NCI-H460 (cell line): ENCODE measurements at regions not wholly inside any gene's neighbourhood (a gene's known extent, or its start where the extent isn't known, plus 50 kb on each side); places are given as distances from the start of the nearest gene placed in this dataset.
A peak's percentile ranks its signal among the peaks of the same experiment; 100 is the strongest.
"Not testable (repeated sequence)": the region's sequence is repeated elsewhere in the genome, so short reads cannot be mapped to it uniquely, and the experiment has no call there.

Source experiments
- DNase-seq: peaks from one replicate; pipeline ENCODE4 v3.0.0-alpha.2; 2016; ENCODE audit warnings: low read depth; ENCODE audit errors: extremely low read depth

DNA sequence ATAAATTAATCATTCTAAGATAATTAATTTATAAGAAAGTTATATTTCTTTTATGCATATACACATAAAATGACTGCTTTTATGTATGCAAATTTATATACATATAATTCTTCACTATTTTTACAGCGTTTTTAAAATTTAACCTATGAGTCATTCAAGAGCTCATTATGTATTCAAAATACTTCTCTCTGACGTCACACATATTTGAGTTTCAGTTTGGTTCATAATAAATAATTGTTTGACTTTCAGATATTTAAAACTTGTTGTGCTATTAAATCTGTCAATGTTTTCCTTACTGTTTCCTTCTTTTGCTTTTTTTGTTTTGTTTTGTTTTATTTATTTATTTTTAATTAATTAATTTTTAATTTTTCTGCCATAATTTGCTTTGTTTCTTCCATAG is 467.5 kb upstream of the ADGRB3 start:
- DNase-seq: no peak

DNA sequence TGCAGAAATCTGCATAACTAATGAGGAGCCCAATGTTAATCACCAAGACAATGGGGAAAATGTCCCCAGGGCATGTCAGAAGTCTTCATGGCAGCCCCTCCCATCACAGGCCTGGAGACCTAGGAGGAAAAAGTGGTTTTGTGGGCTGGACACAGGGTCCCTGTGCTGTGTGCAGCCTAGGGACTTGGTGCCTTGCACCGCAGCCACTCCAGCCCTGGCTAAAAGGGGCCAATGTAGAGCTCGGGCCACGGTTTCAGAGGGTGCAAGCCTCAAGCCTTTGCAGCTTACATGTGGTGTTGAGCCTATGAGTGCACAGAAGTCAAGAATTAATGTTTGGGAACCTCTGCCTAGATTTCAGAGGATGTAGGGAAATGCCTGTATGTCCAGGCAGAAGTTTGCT is 474.3 kb upstream of the ADGRB3 start:
- DNase-seq: not testable (repeated sequence)

DNA sequence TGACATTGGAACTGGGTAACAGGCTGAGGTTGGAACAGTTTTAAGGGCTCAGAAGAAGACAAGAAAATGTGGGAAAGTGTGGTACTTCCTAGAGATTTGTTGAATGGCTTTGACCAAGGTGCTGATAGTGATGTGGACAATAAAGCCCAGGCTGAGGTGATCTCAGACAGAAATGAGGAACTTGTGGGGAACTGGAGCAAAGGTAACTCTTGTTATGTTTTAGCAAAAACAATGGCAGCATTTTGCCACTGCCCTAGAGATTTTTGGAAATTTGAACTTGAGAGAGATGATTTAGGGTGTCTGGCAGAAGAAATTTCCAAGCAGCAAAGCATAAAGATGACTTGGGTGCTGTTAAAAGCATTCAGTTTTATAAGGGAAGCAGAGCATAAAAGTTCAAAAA is 474.7 kb upstream of the ADGRB3 start:
- DNase-seq: no peak

DNA sequence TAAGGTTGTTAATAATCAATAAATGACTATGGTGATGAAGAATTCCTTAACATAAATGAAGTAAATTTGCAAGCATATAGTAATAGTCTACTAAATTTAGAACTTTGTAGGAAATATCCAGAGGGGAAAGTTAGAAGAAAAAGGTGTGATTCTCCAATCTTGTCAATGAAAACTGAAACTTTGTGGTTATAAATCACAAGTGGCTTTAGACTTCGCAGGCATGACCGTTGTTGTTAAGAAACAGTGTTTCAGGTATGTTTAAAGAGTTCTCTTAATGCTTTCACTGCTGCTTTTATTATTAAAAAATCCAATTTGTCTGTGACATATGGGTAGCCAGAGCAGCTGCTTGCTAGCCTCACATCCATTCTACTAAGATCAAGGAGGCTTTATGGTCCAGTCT is 475.6 kb upstream of the ADGRB3 start:
- no peak for DNase-seq

DNA sequence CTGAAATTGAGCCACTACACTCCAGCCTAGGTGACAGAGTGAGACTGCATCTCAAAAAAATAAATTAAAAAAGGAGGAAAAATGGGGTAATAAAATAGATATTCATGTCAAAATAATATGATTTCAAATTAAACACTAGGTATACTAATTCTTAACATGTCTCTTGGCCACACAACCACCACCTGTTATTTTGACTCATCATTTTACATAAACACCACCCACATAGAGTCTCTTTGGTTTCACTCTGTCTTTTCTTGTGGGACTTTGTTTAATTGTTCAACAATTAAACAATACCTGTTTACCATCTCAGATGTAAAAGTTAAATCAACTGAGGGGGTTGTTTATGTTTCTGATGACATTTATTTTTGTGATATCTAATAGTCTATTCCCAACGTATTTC is 476.8 kb upstream of the ADGRB3 start:
- DNase-seq: no peak

DNA sequence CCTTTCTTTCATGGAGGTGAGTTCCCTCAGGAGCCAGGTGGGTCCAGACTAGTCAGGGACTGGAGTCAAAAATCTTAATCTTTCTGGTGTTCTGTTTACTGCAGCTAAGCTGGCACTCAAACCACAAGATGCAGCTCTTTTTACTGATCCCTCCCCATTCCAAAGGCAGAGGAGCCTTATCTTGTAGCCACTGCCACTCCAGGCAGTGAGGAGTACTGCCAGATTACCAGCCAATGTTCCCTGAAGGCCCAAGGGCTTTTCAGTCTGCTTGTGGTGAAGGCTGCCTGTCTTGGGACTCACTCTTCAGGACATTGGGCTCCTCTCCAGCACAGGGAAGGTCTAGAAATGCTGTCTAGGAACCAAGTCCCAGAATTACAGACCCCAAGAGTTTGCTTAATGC is 490.4 kb upstream of the ADGRB3 start:
- no peak for DNase-seq

DNA sequence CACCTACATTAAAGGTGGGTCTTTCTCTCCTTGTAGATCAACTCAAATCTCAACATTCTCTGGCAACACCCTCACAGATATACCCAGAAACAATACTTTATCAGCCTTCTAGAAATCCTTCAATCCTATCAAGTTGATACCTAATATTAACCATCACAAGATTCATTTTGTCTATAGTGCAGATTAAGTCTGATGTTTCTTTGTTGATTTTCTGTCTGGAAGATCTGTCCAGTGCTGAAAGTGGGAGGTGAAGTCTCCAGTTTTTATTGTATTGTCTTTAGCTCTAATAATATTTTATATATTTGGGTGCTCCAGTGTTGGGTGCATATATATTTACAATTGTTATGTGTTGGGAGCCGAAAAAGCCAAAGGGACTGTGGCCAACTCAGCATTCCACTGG is 493.9 kb upstream of the ADGRB3 start:
- DNase-seq: no peak

DNA sequence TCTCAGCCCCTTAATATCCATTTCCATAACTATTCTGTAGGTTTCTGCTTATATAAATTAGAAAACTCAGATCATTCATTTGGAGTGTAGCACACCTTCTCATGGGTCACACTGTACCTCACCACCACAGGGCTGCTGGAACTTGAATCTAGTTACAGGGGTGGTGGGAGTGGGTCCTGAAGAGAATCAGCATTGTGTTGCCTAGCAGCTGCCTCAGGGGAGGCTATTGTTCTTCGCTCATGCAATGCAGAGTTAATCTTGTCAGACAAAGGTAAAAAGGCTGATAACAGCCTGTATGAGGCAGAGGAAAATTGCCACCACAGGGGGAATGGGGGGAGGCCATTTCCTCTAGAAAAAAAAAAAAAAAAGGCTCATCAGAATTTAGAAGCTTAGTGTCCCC is 496.0 kb upstream of the ADGRB3 start:
- no peak for DNase-seq

DNA sequence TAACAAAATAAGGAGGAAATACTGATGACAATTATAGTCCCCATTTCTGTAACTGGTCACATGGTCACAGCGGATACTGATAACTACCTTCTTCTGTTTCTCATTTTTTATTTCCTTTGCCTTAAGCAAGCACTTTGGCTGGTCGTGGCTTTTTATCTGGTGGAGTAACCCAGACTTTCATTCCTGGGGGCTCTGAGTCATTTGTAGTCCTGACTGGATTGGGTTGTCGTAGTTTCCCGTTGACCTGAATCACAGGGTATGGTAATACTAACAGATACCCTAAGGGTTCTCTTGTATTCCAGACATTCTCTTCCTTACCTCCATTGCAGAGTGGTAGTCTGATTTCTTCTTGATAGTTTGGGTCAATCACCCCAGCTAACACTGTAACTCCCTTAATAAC is 500.3 kb upstream of the ADGRB3 start:
- DNase-seq: no peak

DNA sequence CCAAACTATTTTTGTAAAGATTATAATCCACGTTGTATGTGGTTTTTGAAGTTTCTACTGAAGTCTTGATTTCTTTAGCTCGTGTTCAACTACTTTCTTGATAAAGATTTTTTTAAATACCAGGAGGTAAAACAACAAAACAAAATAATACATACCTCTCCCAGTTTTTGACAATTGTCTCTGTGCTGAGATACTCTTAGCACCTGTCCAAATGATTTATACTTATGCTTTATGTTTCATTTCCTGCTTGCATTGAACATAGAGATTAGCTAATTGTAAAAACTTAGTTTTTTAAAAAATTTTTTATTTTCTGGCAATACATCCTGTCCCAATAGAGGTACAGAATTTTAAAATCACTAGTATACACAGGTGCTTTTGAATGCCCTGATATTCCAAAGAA is 506.9 kb upstream of the ADGRB3 start:
- DNase-seq: no peak

DNA sequence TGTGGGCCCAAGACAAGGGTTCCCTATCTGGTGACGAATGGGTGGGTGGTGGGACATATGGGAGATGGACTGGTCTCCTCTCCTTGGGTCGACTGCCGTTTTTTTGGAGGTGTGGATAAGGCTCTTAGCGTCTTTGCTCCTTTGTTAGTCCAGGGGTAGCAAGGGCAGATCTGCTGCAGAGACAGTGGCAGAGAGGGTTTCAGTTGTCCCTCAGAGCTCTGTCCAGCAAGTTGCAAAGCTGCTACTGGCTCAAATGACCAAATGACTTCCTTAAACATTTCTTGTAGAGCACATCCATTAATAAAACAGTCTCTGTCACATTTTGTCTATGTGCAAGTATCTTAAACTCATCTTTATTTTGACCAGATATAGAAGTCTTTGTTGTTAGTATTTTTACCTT is 508.0 kb upstream of the ADGRB3 start:
- no peak for DNase-seq

DNA sequence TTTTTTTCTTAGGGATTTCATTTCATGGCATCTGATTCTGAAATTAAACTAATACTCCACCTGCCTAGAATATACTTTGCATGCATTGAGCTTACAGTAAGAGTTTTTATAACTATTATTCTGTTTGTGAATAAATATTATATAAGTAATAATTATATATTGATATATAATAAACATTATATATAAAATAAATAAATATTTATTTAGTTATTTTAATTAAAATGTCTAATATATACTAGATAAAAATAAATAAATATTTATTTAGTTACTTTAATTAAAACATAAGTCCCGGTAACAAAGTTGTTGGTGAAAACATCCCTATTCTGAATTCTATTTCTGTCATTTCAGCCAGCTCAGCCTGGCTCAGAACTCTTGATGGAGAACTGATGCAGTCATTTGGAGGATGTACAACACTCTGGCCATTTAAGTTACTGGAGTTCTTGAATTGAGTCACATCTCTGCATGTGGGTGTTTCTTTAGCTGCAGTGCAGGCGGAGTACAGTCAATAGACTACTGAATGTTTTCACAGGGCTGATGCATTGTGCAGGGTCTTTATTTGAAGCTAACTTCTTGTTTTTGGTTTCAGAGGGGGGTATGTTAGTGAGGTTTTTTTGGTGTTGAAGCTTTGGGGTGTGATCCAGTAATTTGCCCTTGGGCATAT is 508.9 kb upstream of the ADGRB3 start:
- DNase-seq: no peak

DNA sequence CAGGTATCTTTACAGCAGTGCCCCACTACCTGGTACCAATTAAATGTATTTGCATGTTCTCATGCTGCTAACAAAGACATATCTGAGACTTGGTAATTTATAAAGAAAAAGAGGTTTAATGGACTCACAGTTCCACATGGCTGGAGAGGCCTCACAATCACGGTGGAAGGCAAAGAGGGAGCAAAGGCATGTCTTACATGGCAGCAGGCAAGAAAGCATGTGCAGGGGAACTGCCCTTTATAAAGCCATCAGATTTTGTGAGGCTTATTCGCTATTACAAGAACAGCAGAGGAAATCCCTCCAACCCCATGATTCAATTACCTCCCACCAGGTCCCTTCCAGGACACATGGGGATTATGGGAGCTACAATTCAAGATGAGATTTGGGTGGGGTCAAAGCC is 512.1 kb upstream of the ADGRB3 start:
- DNase-seq: not testable (repeated sequence)

DNA sequence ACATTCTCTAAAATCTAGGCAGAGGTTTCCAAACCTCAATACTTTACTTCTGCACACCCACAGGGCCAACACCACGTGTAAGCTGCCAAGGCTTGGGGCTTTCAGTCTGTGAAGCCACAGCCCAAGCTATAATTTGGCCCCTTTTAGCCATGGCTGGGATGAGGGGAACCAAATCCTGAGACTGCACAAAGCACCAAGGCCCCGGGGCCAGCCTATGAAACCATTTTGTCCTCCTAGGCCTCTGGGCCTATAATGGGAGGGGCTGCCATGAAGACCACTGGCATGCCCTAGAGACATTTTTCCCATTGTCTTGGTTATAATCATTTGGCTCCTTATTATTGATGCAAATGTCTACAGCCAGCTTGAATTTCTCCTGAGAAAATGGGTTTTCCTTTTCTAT is 513.0 kb upstream of the ADGRB3 start:
- no peak for DNase-seq

DNA sequence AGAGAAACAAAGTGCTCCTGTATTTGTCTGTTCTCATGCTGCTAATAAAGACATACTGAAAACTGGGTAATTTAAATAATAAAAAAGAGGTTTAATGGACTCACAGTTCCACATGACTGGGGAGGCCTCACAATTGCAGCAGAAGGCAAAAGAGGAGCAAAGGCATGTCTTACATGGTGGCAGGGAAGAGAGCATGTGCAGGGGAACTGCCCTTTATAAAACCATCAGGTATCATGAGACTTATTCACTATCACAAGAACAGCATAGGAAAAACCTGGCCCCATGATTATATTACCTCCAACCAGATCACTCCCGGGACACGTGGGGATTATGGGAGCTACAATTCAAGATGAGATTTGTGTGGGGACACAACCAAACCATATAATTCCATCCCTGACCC is 514.1 kb upstream of the ADGRB3 start:
- DNase-seq: not testable (repeated sequence)

DNA sequence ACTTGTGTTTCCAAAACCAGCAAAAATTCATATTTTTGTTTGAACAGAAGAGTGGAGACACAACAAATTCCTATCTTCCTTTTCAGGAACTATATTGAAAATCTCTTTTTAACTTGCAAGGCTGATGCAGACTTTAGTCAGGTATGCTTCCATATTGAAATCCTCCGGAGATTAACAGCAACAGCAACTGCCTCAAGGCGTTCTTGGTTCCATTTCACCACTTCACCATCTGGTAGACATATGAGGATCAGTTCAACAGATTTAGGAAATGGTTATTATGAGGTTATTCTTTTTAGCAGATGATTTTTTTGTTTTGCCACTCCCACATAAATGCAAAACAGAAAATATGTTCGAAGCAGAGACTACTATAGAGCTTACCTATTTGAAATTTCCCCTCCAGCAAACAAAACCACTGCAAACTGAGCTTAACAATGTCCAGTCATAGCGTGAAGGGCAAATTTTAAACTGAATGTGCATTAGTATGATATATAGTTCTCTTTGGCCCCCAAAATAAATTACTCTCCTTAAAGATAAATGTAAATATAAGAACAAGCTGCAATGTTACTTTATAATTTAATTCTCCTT is 520.5 kb upstream of the ADGRB3 start:
- no peak for DNase-seq

DNA sequence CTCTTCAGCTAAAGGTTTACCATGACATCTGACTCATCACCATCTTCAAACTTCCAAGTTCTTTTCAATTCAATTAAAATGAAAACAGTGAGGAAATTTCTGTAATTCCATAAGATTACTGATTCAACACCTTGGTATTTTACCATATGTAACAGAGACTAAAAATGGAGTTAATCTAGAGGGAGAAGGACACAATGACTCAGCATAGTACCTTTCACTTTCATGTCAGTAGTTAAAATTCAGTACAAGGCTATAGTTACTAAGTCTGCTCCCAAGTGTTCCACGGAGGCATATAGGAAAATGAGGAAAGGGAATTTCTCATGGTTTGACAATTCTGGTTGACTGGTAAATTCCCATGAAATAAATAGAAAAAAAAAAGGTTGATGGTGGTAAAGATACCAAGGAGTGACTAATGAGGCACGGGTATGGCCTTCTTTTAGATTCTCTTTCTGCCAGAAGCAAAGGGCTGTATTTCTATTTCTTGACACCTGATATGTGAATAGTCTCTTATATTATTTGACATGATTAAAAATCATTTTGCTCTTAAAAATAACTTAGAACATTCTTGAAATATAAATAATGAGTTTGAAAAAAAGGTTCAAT is 526.7 kb upstream of the ADGRB3 start:
- peak; percentile 11 for DNase-seq

DNA sequence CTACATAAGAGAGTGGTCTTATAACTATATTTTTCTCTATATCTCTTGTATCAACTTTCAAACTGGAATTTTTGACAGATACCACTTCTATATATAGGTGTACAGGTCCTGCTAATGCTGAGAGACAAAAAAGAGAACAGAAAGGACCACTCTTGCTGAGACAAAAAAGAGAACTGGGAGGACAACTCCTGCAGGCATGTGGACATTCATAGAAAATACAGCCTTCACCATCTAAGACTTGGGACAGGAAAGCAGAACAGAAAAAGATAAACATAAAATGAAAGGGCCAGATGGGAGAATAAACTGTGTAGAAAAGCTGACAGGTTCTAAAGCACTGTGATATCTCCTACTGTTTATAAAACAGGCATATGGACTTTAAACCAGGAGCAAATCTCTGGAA is 541.0 kb upstream of the ADGRB3 start:
- DNase-seq: no peak

DNA sequence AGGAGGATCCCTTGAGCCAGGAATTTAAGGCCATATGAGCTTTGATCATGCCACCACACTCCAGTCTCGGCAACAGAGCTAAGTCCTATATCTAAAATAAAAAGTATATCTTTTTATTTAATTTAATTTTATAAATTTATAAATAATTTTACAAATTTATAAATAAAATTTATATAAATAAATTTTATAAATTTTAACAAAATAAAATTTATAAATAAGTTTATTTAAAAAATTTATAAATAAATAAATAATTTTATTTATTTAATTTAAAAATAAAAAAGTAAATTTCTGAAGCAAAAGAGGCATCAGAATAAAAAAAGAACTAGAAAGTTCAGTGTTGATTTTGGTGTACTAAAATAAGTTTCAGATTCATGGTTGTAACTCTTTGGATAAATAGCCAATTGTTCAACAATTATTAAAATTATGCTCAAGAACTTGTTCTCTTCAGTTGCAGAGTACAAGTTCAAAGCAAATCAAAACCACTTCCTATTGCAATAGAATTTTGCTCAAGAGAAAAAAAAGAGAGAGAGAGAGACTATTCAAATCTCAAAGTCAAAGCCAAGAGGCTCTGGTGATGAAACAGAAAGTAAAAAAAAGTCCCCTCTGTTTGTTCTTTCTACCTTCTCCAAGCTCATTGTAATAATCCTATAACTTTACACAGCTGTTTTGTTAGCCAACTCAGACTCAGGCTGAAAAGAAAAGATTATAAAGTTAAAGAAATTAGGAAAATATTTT is 547.5 kb upstream of the ADGRB3 start:
- no peak for DNase-seq

DNA sequence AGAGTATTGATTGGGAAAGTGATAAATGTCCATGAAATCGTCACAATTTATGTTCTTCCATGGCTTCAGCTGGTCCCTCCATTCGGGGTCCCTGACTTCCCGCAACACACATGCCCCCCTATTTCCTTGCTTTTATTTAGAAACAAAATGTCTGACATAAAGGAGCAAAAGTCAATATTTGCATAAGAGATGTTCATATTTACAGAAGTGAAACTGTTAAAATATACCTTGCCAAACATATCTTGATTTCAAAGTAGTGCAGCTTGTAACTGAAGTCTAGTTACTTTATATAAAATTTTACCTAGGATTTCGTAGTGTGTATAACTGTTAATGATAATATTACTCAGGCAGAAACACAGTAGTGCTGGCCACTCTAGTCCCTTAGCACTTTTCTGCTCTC is 548.9 kb upstream of the ADGRB3 start:
- DNase-seq: no peak

DNA sequence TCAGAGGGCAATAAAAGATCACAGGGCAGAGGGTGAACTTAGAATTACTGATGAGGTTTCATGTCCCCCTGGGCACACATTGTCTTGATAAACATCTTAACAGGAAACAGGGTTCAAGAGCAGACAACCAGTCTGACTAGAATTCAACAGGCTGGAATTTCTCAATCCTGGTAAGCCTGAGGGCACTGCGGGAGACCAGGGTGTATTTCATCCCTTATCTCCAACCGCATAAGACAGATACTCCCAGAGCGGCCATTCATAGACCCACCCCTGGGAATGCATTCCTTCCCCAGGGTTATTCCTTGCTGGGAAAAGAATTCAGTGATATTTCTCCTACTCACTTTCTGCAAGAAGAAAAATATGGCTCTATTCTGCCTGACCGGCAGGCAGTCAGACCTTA is 549.5 kb upstream of the ADGRB3 start:
- not testable (repeated sequence) for DNase-seq

DNA sequence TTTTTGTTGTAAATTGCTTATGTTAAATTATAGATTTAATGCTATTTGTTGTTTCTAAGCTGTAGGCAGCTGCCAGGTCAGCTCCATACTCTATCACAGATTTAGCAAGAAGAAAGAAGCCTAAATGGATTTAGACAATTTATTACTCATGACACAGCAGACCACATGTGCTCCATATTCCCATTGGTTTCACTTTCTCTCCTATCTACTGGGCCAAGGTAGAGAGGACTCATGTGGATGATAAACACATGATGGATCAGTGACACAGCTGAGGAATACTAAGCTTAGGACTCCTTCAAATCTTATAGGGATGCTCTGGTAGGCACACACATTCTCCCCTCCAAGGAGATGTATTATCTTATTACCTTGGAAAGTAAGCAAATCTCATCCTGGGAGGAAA is 553.0 kb upstream of the ADGRB3 start:
- no peak for DNase-seq
